Upper lobe of right lung (tissue), 1 donor: ENCODE measurements at regions not wholly inside any gene's neighbourhood (a gene's known extent, or its start where the extent isn't known, plus 50 kb on each side); places are given as distances from the start of the nearest gene placed in this dataset.
A peak's percentile ranks its signal among the peaks of the same experiment; 100 is the strongest.

Experiments
- ATAC-seq: fragments of 200-7000 bp; cut with Tn5 transposase; one replicate; pipeline ENCODE4 v1.9.1; 2020; ENCODE audit warnings: mild to moderate bottlenecking, moderate library complexity
- DNase-seq: peaks from one replicate; pipeline ENCODE4 v3.0.0-alpha.2; 2020
- H3K27ac ChIP-seq: fragments of 200-600 bp; one replicate; pipeline ENCODE4 v1.8.0; 2022
- H3K27me3 ChIP-seq: fragments of 200-600 bp; one replicate; pipeline ENCODE4 v1.8.0; 2022; ENCODE audit warnings: mild to moderate bottlenecking
- H3K36me3 ChIP-seq: fragments of 200-600 bp; one replicate; pipeline ENCODE4 v1.8.0; 2022
- H3K4me1 ChIP-seq: fragments of 200-600 bp; one replicate; pipeline ENCODE4 v1.8.0; 2022
- H3K4me3 ChIP-seq: fragments of 200-600 bp; one replicate; pipeline ENCODE4 v1.8.0; 2022; ENCODE audit warnings: mild to moderate bottlenecking
- H3K9me3 ChIP-seq: fragments of 200-600 bp; one replicate; pipeline ENCODE4 v1.8.0; 2022
- CTCF ChIP-seq: fragments of 200-600 bp; IDR thresholded peaks from one replicate; pipeline ENCODE4 v1.8.0; 2022; ENCODE audit warnings: antibody characterized with exemption
- intact Hi-C: fragments of 100-400 bp; cut with DNase I; formaldehyde crosslinking; loops from one replicate; pipeline ENCODE4 v1.11.0; 2022
- donor health status: DM: no; HTN: yes; CAD: no; lungs with severe emphysema.

GRCh38 chr12:89864411-89864810 lies 155.8 kb upstream of the ATP2B1 start:
- ATAC-seq (no peak), DNase-seq (no peak)
- H3K4me1 ChIP-seq = peaks cover 5% of the 10 kb centered on the region
- H3K4me3 ChIP-seq = no peak overlapping the region
- no peaks in the 10 kb centered on the region for H3K9me3 ChIP-seq
- TF ChIP-seq CTCF = no peak
- intact Hi-C loops = no loop called here
- no peaks in the 10 kb centered on the region for H3K27me3 ChIP-seq
- H3K36me3 ChIP-seq = no peaks in the 10 kb centered on the region
- peak overlapping the region; percentile 65 for H3K27ac ChIP-seq

DNA sequence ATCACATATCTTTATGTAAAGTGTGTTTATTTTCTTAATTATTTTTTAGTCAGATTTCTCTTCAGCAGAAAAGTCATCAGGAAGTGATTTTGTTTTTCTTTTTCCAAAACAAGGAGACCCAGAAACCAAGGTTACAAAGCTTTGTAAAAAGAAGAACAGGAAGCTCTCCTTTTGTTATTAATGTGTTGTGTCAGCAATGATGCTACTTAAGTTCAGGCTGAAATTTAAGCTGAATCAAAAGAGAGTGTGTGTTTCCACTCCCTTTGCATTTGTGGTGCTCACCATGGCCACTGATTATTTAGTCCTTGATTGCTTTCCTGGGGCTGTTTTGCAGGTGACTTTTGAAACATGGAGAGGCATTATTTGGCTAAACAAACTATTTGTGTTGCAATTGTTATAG lies 155.3 kb upstream of the ATP2B1 start:
- peak; percentile 43 for ATAC-seq
- H3K9me3 ChIP-seq = no peaks in the 10 kb centered on the region
- H3K4me1 ChIP-seq = peaks cover 5% of the 10 kb centered on the region
- H3K27ac ChIP-seq = peak overlapping the region; percentile 65
- no peaks in the 10 kb centered on the region for H3K27me3 ChIP-seq
- intact Hi-C loops = no loop called here
- no peak for TF ChIP-seq CTCF
- H3K36me3 ChIP-seq = no peaks in the 10 kb centered on the region
- DNase-seq = no peak
- no peak overlapping the region for H3K4me3 ChIP-seq

GRCh38 chr12:89863493-89863938 lies 154.9 kb upstream of the ATP2B1 start:
- peak; percentile 58 for ATAC-seq
- H3K4me3 ChIP-seq = no peak overlapping the region
- DNase-seq = no peak
- TF ChIP-seq CTCF = no peak
- H3K9me3 ChIP-seq = no peaks in the 10 kb centered on the region
- intact Hi-C loops = no loop called here
- peaks cover 5% of the 10 kb centered on the region for H3K4me1 ChIP-seq
- H3K27ac ChIP-seq = peak overlapping the region; percentile 65
- no peaks in the 10 kb centered on the region for H3K27me3 ChIP-seq
- no peaks in the 10 kb centered on the region for H3K36me3 ChIP-seq

DNA sequence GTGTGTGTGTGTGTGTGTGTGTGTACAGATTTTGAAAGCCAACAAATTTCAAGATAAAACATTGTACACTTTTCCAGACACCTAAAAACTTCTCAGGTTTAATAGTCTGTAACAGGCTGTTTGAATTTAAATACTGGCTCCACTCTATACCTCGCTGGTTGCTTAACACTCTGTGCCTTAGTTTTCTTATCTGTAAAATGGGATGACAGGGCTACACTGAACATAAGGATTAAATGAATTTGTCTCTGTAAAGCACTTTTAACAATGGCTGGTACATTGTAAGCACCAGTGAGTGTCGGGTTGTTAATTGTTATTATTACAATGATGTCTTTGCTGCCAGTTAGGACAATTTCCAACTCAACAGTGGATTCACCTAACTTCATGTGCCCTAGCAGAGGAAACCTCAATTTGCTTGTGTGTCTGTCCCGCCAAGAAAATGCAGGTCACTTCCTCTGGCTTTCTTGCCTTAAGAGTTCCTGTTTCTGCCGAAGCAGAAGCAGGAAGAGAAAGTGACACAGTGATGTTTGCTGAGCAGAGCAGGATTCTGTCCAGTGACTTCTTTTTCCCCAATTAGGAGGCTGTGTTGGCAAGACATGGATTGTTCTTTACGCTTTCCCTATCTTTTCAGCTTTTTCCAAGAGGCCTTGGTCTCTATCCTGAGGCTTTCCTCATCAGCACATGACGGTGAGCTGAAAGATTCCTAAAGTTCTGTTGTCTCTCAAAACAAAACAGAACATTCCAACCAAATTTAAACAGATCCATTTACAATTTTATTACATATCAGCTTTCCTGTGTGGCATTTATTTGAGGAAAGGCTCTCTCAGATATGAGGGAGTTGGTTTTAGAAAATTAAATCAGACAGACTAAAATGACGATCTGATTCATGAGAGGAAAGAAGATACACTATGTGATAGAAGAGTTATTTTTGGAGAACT lies 154.1 kb upstream of the ATP2B1 start:
- H3K27me3 ChIP-seq = no peaks in the 10 kb centered on the region
- DNase-seq (no peak), ATAC-seq (peak; percentile 91)
- H3K27ac ChIP-seq = peak overlapping the region; percentile 65
- no peaks in the 10 kb centered on the region for H3K36me3 ChIP-seq
- H3K4me3 ChIP-seq = no peak overlapping the region
- no peaks in the 10 kb centered on the region for H3K9me3 ChIP-seq
- no peak for TF ChIP-seq CTCF
- H3K4me1 ChIP-seq = peaks cover 5% of the 10 kb centered on the region
- intact Hi-C loops = no loop called here

DNA sequence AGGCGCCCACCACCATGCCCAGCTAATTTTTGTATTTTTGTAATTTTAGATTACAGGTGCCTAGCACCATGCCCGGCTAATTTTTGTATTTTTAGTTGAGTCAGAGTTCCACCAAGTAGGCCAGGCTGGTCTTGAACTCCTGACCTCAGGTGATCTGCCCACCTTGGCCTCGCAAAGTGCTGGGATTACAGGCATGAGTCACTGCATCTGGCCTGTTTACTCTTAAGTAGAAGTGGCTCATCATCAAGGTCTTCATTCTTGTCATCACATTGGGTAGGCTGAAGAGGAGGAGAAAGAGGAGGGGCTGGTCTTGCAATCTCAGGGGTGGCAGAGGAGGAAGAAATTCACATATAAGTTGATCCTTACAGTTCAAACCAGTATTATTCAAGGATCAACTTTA lies 152.4 kb upstream of the ATP2B1 start:
- no peak for DNase-seq
- Histone ChIP-seq H3K27me3 (no peaks in the 10 kb centered on the region), H3K4me1 (peaks cover 5% of the 10 kb centered on the region), H3K9me3 (no peaks in the 10 kb centered on the region), H3K36me3 (no peaks in the 10 kb centered on the region), H3K4me3 (no peak overlapping the region), H3K27ac (no peak overlapping the region)
- intact Hi-C loops = no loop called here
- ATAC-seq = no peak
- TF ChIP-seq CTCF = no peak
